HCT116 (cell line): ENCODE measurements at regions not wholly inside any gene's neighbourhood (a gene's known extent, or its start where the extent isn't known, plus 50 kb on each side); places are given as distances from the start of the nearest gene placed in this dataset.
A peak's percentile ranks its signal among the peaks of the same experiment; 100 is the strongest.

ENCODE experiments used
- ATAC-seq: fragments of 200-7000 bp; cut with Tn5 transposase; 2 replicates; pipeline ENCODE4 v1.9.1; 2020; ENCODE audit warnings: mild to moderate bottlenecking, moderate library complexity
- BruUV-seq: library from RNA; stranded (reverse); fragments of 400-500 nt; replicated peaks from 2 replicates; lab custom pipeline; 2021; lab: Mats Ljungman, UMichigan
- CTCF ChIA-PET: fragments of 300-600 bp; sonication (Branson Sonifier 250); formaldehyde crosslinking; loops from one replicate; lab custom pipeline; 2021; ENCODE audit warnings: antibody characterized with exemption; lab: Charles Lee
- POLR2A ChIA-PET: fragments of 300-600, 350-600 bp; sonication (Branson Sonifier 250); formaldehyde crosslinking; loops from one replicate; lab custom pipeline; 2021; ENCODE audit warnings: antibody characterized with exemption; lab: Charles Lee
- RAD21 ChIA-PET, 2 experiments: fragments of 300-600 bp; sonication (Branson Sonifier 250); formaldehyde crosslinking; loops; one replicate each; lab custom pipeline; 2023; ENCODE audit warnings: low total read pairs in 2 of 2; ENCODE audit not compliant: uncharacterized antibody in 2 of 2, unreplicated experiment in 2 of 2, low non-redundant PET in 1 of 2; lab: Charles Lee
- DNase-seq: peaks from one replicate; pipeline ENCODE4 v3.0.0-alpha.2; 2010; ENCODE audit warnings: low read depth, low spot score
- H2AFZ ChIP-seq: fragments of 200-600 bp; shearing (Covaris generic), sonication (generic); 2 replicates; pipeline ENCODE4 v1.6.1; 2017; ENCODE audit warnings: low read depth, mixed run types, mixed read lengths, antibody characterized with exemption, low read length; ENCODE audit not compliant: poor library complexity, severe bottlenecking
- H3K27ac ChIP-seq: 2 replicates; pipeline ENCODE4 v1.5.1; 2012; ENCODE audit warnings: low read depth, low read length
- H3K27me3 ChIP-seq: fragments of 200-600 bp; sonication (generic); 2 replicates; pipeline ENCODE4 v1.6.1; 2016; ENCODE audit warnings: mixed run types, low read length, mixed read lengths; ENCODE audit not compliant: insufficient read depth
- H3K36me3 ChIP-seq, 2 experiments: fragments of 200-500 bp in 1 of 2; fragments of 200-600 bp in 1 of 2; sonication (Bioruptor generic) in 1 of 2; sonication (generic) in 1 of 2; 2 replicates each; pipeline versions ENCODE4 v1.5.1 to v1.6.1; 2014 to 2016; ENCODE audit warnings: low read length in 2 of 2, inconsistent platforms in 1 of 2, mixed read lengths in 1 of 2, mixed run types in 1 of 2; ENCODE audit not compliant: insufficient read depth in 2 of 2, control insufficient read depth in 1 of 2
- H3K4me1 ChIP-seq, 2 experiments: fragments of 200-600 bp in 1 of 2; sonication (generic) in 1 of 2; 2 replicates each; pipeline versions ENCODE4 v1.5.1 to v1.6.1; 2012 to 2017; ENCODE audit warnings: low read length in 2 of 2, inconsistent platforms in 1 of 2, mild to moderate bottlenecking in 1 of 2, mixed read lengths in 1 of 2, mixed run types in 1 of 2, moderate library complexity in 1 of 2; ENCODE audit not compliant: insufficient read depth in 2 of 2, control insufficient read depth in 1 of 2
- H3K4me2 ChIP-seq: fragments of 200-600 bp; sonication (generic); 2 replicates; pipeline ENCODE4 v1.6.1; 2017; ENCODE audit warnings: mixed run types, low read length, mixed read lengths
- H3K4me3 ChIP-seq, 2 experiments: fragments of 200-600 bp in 1 of 2; sonication (generic) in 1 of 2; replicated peaks in 1 of 2; 2 replicates each; pipeline ENCODE4 v1.5.1; 2011 to 2016; ENCODE audit warnings: low read length in 2 of 2, control low read depth in 1 of 2, low read depth in 1 of 2, mild to moderate bottlenecking in 1 of 2, mixed read lengths in 1 of 2, mixed run types in 1 of 2
- H3K79me2 ChIP-seq: fragments of 200-600 bp; sonication (generic); 2 replicates; pipeline ENCODE4 v1.6.1; 2017; ENCODE audit warnings: mild to moderate bottlenecking, mixed run types, low read length, moderate library complexity, mixed read lengths; ENCODE audit not compliant: insufficient read depth
- H3K9ac ChIP-seq: fragments of 200-600 bp; sonication (generic); 2 replicates; pipeline ENCODE4 v1.6.1; 2016; ENCODE audit warnings: low read length, mixed read lengths
- H3K9me2 ChIP-seq: fragments of 200-600 bp; sonication (generic), shearing (Covaris generic); 2 replicates; pipeline ENCODE4 v1.6.1; 2017; ENCODE audit warnings: mixed run types, mild to moderate bottlenecking, moderate library complexity; ENCODE audit not compliant: insufficient read depth
- H3K9me3 ChIP-seq, 2 experiments: fragments of 200-500 bp in 1 of 2; fragments of 200-600 bp in 1 of 2; sonication (Bioruptor generic) in 1 of 2; sonication (generic) in 1 of 2; 2 replicates each; pipeline ENCODE4 v1.6.1; 2014 to 2017; ENCODE audit warnings: low read length in 2 of 2, mixed read lengths in 2 of 2, inconsistent platforms in 1 of 2, low read depth in 1 of 2, mild to moderate bottlenecking in 1 of 2, mixed run types in 1 of 2, moderate library complexity in 1 of 2; ENCODE audit not compliant: control insufficient read depth in 1 of 2, insufficient read depth in 1 of 2
- H4K20me1 ChIP-seq: fragments of 200-600 bp; sonication (generic), shearing (Covaris generic); 2 replicates; pipeline ENCODE4 v1.6.1; 2017; ENCODE audit warnings: mixed run types, mild to moderate bottlenecking, moderate library complexity; ENCODE audit not compliant: insufficient read depth
- CBX3 ChIP-seq: IDR thresholded peaks from 2 replicates; pipeline ENCODE4 v1.6.1; 2012; ENCODE audit warnings: low read depth
- FOSL1 ChIP-seq: IDR thresholded peaks from 2 replicates; pipeline ENCODE4 v1.6.1; 2012; ENCODE audit warnings: low read depth
- JUND ChIP-seq: IDR thresholded peaks from 2 replicates; pipeline ENCODE4 v1.6.1; 2012
- MAX ChIP-seq: IDR thresholded peaks from 2 replicates; pipeline ENCODE4 v1.6.1; 2012
- SP1 ChIP-seq: IDR thresholded peaks from 2 replicates; pipeline ENCODE4 v1.6.1; 2012; ENCODE audit warnings: low read depth
- SRF ChIP-seq: IDR thresholded peaks from 2 replicates; pipeline ENCODE4 v1.6.1; 2012; ENCODE audit warnings: low read depth
- TCF7L2 ChIP-seq: IDR thresholded peaks from 2 replicates; pipeline ENCODE4 v1.7.0; 2011; ENCODE audit warnings: borderline replicate concordance, inconsistent platforms; ENCODE audit not compliant: insufficient read depth, insufficient read length; ENCODE audit errors: extremely low read depth
- ZFX ChIP-seq: fragments of 450-650 bp; IDR thresholded peaks from 2 replicates; pipeline ENCODE4 v1.6.1; 2017
- intact Hi-C: fragments of 100-400 bp; cut with micrococcal nuclease; formaldehyde crosslinking; loops from 2 replicates; pipeline ENCODE4 v1.10.0; 2022
- TF ChIP-seq, protein P1 (sequence below): IDR thresholded peaks from 2 replicates; pipeline ENCODE4 v1.6.1; 2012

DNA sequence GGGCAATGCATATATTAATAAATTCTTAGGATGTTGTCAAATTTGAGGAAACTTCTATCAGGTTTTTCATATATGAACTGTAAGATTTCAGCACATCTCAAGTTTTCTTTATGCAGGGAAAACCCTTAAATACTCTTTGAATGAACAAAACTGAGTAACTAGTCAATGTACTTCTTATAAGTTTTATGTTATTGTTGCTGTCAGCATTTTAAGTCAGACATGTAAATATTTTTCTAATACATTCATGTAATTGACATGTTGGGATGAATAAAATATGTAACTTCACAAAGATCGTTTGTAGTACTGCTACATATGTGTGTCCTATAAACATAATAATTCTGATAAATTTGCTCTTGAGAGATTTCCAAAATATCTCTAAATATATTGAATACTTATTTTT is 109.6 kb downstream of the BMP4 start (continued):
- TF ChIP-seq, protein P1, sequence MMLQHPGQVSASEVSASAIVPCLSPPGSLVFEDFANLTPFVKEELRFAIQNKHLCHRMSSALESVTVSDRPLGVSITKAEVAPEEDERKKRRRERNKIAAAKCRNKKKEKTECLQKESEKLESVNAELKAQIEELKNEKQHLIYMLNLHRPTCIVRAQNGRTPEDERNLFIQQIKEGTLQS, result no peak
- TF ChIP-seq SP1, result no peak

DNA sequence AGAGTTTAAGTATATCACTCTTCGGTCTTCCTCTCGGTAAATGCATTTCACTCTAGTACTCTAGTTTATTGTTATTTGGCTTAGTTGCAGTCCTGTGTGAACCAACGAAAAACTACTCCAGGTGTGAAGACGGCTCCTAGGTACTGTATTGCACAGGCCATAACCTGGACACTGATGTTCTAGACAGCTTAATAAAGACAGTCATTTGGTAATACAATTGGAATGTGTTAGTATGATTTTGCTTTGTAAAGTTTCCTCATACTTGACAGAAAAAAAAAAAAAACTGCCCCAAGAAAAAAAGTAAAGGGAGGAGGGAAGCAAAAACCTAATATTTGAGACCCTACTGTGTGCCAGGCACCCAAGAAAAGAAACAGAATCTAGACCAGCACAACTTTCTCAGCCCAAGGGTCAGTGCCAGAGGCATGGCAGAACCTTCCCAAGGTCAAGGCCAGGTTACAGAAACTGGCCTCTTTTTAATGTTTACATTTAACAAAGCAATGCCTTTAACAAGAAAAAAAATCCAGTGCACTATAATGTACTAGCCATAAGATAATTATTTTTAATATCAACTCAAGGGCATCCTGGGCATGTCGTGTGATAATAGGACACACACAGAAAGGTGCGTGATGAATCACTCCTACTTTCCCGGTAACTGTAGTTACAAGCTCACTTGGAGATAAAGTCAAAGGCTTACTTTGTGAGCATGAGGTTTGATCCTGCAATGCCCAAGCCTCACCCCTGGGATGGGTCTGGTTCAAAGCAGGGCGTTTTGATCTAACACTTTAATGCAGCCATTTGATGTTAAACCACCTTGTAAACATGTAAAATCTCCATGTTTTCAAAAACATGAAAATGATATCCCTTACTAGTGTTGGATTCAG is 110.6 kb downstream of the BMP4 start:
- Histone ChIP-seq H3K4me1 (peaks cover 80 to 90% of the 10 kb centered on the region in 2 experiments), H3K27ac (peak overlapping the region; percentile 88), H3K9me2 (no peaks in the 10 kb centered on the region), H3K36me3 (peaks cover 0 to 4% of the 10 kb centered on the region in 2 experiments; a peak in 1 of 4 replicates), H3K9me3 (no peaks in the 10 kb centered on the region), H4K20me1 (no peaks in the 10 kb centered on the region), H3K79me2 (peaks cover 11% of the 10 kb centered on the region), H3K4me2 (peak overlapping the region; percentile 47), H2AFZ (peak overlapping the region; percentile 12), H3K27me3 (no peaks in the 10 kb centered on the region), H3K4me3 (no peak overlapping the region), H3K9ac (peak overlapping the region; percentile 23)
- ChIA-PET POLR2A (no interaction called here), RAD21 (no interaction called here), CTCF (no interaction called here)
- ATAC-seq (peak; percentile 79), DNase-seq (peak; percentile 72)
- intact Hi-C loops, result no loop called here
- TF ChIP-seq SP1 (peak; percentile 54), TCF7L2 (peak; percentile 99), ZFX (no peak), JUND (peak; percentile 65), MAX (peak; percentile 54), CBX3 (peak; percentile 65; the same call in 1 of the 2 replicates), FOSL1 (no peak; the same call in 1 of the 2 replicates), SRF (0 out of 2 replicates have a peak, but pooled peaks have one; percentile 26)
- BruUV-seq, result no TSS peak
